Hematopoietic multipotent progenitor cell treated with erythropoietin and hydrocortisone succinate and interleukin-3 and kit ligand, for 15 days (in vitro differentiated cells): ENCODE measurements at regions not wholly inside any gene's neighbourhood (a gene's known extent, or its start where the extent isn't known, plus 50 kb on each side); places are given as distances from the start of the nearest gene placed in this dataset.
"Not testable (repeated sequence)": the region's sequence is repeated elsewhere in the genome, so short reads cannot be mapped to it uniquely, and the experiment has no call there.

Source experiments
- DNase-seq: peaks from one replicate; pipeline ENCODE4 v3.0.0-alpha.2; 2015; ENCODE audit warnings: low spot score

GRCh38 chr10:65355141-65355680, 1570.6 kb upstream of the LRRTM3 start:
- no peak for DNase-seq

GRCh38 chr10:65358565-65358964, 1567.3 kb upstream of the LRRTM3 start:
- no peak for DNase-seq

- DNase-seq = no peak
Observed at GRCh38 chr10:65360497-65360896, 1565.3 kb upstream of the LRRTM3 start.

DNA sequence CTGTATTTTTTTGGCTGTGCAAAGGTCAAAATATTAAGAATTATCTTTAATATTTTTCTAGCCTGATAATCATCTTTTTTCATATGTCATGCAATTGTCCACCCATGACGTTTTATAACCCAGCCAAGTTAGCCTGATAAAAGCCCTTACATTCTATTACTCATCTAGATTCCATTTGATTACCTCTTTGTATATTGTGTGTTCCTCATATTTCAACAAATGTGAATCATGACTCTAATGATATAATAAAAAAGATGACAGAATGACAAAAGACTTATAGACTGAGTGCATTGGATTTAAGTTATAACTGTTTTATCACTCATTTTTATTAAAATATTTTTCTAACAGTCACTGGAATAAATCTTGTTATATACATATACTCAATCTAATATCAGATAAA, 1560.0 kb upstream of the LRRTM3 start:
- DNase-seq = no peak

GRCh38 chr10:65367706-65368105, 1558.1 kb upstream of the LRRTM3 start:
- DNase-seq = no peak

DNA sequence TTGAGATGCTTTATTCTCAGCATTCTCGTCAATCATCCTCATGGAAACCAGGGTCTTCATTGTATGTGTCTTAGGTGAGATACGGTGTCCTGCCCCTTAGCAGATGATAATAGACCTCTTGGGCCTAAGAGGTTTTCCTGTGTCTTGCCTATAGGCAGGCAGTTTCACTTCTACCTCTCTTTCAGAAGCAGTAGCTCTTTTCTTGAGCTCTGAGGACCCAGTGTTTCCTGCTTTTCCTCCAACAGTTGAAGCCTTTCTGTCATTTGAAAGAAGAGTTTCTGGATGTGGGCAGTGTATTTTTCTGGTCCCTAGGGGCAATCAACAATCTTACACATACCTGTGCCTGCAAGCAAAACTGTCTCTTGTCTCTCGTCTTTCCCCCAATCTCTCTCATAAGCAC, 1550.3 kb upstream of the LRRTM3 start:
- DNase-seq = no peak

- no peak for DNase-seq
Observed at GRCh38 chr10:65377687-65378086, 1548.1 kb upstream of the LRRTM3 start.

GRCh38 chr10:65394502-65395297, 1531.1 kb upstream of the LRRTM3 start:
- DNase-seq = no peak

DNA sequence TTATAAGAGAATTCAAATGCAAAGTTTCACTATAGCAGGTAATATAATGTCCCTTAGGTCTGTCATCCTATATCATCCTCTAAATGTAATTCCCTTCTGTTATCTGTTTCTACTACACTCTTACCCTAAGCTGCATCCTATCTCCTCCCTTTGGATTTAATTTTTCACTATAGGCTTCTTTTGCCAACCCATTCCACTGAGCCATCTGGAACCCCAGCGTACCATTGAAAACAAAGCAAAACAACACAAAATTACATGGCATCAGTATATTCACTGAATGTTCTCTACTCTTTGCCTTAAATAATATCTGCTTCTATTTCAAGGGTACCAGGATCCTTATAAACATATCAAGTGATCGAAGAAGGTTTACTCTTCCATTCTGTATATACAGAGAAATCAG, 1530.2 kb upstream of the LRRTM3 start:
- DNase-seq = no peak

- DNase-seq = no peak
Observed at GRCh38 chr10:65396997-65397396, 1528.8 kb upstream of the LRRTM3 start.

DNA sequence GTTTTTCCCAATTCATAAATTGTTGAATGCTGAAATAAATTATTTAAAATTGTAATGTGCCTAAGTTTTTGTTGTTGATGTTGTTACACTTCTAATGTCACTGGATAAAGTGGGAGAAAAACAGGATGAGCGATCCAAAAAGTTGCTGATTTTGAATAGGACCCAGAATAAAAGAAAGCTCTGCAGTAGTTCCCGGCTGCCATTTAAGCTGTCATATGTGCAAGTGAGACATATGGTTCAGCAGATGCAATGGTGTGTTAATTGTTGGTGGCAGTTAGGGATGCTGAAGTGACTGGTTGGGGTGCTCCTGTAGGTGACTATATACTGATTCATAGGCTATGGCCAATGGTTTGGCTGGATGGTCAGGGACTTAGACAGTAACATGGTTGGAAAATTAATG, 1517.4 kb upstream of the LRRTM3 start:
- no peak for DNase-seq

DNA sequence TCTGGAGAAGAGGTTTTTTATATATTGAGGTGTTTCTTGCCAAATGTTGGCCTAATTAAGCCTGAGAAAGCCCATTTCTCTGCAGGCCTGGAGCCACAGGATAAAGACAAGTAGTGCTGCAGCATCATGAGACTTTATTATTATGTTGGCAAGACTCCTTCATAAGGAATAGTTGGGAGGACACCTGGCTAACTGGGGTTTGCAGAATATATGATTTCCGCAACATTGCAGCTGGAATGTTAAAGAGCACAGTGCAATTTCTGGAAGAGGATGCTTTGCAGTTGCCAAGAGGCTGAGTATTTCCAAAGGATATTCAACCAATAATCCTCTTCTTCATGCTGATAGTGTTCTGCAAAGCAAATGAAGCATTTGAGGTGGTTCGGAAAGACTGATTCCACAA, 1512.8 kb upstream of the LRRTM3 start:
- no peak for DNase-seq

GRCh38 chr10:65415318-65415717, 1510.5 kb upstream of the LRRTM3 start:
- DNase-seq = no peak

- no peak for DNase-seq
Observed at GRCh38 chr10:65416094-65416493, 1509.7 kb upstream of the LRRTM3 start.

- no peak for DNase-seq
Observed at GRCh38 chr10:65419629-65420028, 1506.2 kb upstream of the LRRTM3 start.

- no peak for DNase-seq
Observed at GRCh38 chr10:65423043-65423442, 1502.8 kb upstream of the LRRTM3 start.

- not testable (repeated sequence) for DNase-seq
Observed at GRCh38 chr10:65429381-65429780, 1496.5 kb upstream of the LRRTM3 start.

GRCh38 chr10:65430979-65431378, 1494.9 kb upstream of the LRRTM3 start:
- no peak for DNase-seq

GRCh38 chr10:65470986-65471385, 1454.8 kb upstream of the LRRTM3 start:
- no peak for DNase-seq

DNA sequence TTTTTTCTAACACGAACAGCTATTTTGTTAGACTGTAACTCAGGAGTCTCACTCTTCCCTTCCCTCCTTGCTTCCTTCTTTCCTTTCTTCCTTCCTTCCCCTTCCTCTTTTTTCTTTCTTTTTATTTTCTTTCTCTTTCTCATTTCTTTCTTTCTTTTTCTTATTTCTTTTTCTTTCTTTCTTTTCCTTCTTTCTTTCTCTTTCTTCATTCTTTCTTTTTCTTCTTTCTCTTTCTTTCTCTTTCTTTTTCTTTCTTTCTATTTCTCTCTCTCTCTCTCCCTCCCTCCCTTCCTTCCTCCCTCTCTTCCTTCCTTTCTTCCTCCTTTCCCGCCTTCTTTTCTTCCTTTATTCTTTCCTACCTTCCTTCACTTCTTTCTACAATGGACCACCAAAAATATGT, 1443.0 kb upstream of the LRRTM3 start:
- no peak for DNase-seq

GRCh38 chr10:65491799-65492198, 1434.0 kb upstream of the LRRTM3 start:
- no peak for DNase-seq

GRCh38 chr10:65496541-65496940, 1429.3 kb upstream of the LRRTM3 start:
- DNase-seq = no peak

DNA sequence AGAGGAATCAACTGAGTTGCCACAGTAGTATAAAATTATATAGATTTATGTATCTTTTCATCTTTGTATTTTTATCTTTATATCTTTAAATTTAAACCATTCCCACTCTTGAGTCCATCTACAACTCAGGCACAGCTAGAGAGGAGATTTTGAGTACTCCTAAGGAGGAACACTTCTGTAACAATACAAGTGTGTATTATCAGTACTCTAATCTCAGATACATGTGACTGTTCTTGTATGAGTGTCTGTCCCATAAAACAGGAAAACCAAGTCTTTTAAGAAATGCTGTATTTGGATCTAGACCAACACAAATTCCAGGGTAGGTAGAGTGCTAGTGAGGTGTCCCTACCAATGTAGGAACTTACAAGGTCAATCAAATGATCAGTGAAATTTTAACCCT, 1428.0 kb upstream of the LRRTM3 start:
- no peak for DNase-seq

DNA sequence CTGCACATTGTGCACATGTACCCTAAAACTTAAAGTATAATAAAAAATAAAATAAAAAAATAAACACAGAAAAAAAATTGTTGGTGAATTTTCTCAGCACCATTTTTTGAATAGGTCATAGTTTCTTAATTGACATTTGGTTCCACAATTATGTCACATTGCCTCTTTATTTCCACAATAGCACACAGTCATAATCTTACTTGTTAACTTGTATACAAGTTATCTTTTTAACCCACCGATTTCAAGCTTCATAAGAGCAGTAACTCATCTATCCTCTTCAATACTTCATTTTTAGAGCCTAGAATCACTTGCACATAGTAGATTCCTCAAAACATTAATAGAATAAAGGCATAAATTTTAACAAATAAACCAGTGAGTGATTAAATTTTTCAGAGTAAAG, 1425.1 kb upstream of the LRRTM3 start:
- DNase-seq = no peak
